DMS114 treated with DMSO at 0.1 percent for 48 hours (cell line): ENCODE measurements at regions not wholly inside any gene's neighbourhood (a gene's known extent, or its start where the extent isn't known, plus 50 kb on each side); places are given as distances from the start of the nearest gene placed in this dataset.
"Not testable (repeated sequence)": the region's sequence is repeated elsewhere in the genome, so short reads cannot be mapped to it uniquely, and the experiment has no call there.

Source experiments
- DNase-seq: peaks from one replicate; lab custom pipeline; 2025; ENCODE audit not compliant: unreplicated experiment; lab: John Stamatoyannopoulos, UW

- no peak for DNase-seq
Observed at GRCh38 chr6:27149150-27149549, 98.4 kb upstream of the PRSS16 start.

- no peak for DNase-seq
Observed at GRCh38 chr6:27154696-27155095, 92.8 kb upstream of the PRSS16 start.

- DNase-seq: no peak
Observed at GRCh38 chr6:27156874-27157458, 90.5 kb upstream of the PRSS16 start.

GRCh38 chr6:27157459-27158315 is 89.8 kb upstream of the PRSS16 start:
- DNase-seq: peak; percentile 73

- no peak for DNase-seq
Observed at GRCh38 chr6:27158316-27158643, 89.2 kb upstream of the PRSS16 start.

GRCh38 chr6:27159725-27160124 is 87.8 kb upstream of the PRSS16 start:
- no peak for DNase-seq

GRCh38 chr6:27161115-27161514 is 86.4 kb upstream of the PRSS16 start:
- no peak for DNase-seq

GRCh38 chr6:27161603-27161945 is 85.9 kb upstream of the PRSS16 start:
- no peak for DNase-seq

- DNase-seq: peak; percentile 81
Observed at GRCh38 chr6:27161946-27162603, 85.4 kb upstream of the PRSS16 start.

GRCh38 chr6:27163834-27164233 is 83.7 kb upstream of the PRSS16 start:
- DNase-seq: no peak

- no peak for DNase-seq
Observed at GRCh38 chr6:27168108-27168507, 79.4 kb upstream of the PRSS16 start.

GRCh38 chr6:27168586-27169443 is 78.7 kb upstream of the PRSS16 start:
- no peak for DNase-seq

- not testable (repeated sequence) for DNase-seq
Observed at GRCh38 chr6:27172524-27173231, 74.8 kb upstream of the PRSS16 start.

- not testable (repeated sequence) for DNase-seq
Observed at GRCh38 chr6:27173232-27173601, 74.3 kb upstream of the PRSS16 start.

- DNase-seq: no peak
Observed at GRCh38 chr6:27174958-27175357, 72.5 kb upstream of the PRSS16 start.

GRCh38 chr6:27176096-27176495 is 71.4 kb upstream of the PRSS16 start:
- DNase-seq: no peak

- peak; percentile 79 for DNase-seq
Observed at GRCh38 chr6:27176523-27177484, 70.7 kb upstream of the PRSS16 start.

- peak; percentile 91 for DNase-seq
Observed at GRCh38 chr6:27177485-27178406, 69.8 kb upstream of the PRSS16 start.

- no peak for DNase-seq
Observed at GRCh38 chr6:27178407-27178730, 69.1 kb upstream of the PRSS16 start.
